NCI-H345 (cell line): ENCODE measurements at regions not wholly inside any gene's neighbourhood (a gene's known extent, or its start where the extent isn't known, plus 50 kb on each side); places are given as distances from the start of the nearest gene placed in this dataset.
A peak's percentile ranks its signal among the peaks of the same experiment; 100 is the strongest.

Source experiments
- DNase-seq: peaks from one replicate; lab custom pipeline; 2025; lab: John Stamatoyannopoulos, UW

DNA sequence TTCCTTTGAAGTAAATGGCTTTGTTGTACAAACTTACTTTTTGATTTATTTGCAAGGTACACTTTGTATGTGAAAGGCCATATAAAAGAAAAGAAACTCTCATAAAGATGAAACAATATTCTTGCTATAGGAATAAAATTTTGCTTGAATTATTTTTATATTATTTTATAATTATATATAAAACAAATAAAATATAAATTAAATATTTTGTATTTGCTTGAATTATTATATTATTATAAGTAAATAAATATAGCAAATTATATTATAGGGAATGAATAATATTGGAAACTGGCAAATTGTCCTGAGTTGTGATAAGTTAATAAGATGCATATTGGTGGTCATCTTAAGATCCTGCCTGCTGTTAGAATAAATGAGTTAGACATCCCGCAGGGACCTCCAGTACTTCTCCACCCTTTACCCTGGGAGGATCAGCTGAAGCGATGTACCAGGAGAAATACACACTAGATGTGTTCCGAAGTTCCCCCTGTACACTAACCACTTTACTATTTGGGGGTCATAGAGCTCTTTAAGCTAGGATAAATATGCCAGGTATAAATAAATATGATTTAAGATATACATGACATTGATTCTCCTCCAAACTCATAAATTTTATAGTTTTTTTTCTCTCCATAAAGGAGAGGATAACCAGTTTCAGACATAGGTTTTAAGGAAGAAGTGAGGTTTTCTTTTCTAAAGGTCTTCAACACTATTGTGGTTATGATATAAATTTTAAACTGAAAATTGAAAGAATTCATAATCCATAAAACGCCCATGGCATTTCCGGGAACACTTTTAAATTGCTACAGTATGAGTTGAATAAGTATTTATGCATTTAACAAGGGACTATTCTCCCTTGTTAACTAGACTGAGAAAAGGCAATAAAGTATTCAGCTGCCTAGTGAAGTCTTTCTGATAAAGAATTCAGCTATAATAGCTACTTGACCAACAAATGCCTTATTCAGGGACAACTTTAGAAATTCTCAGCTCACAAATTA is 486.3 kb upstream of the MARCKS start:
- no peak for DNase-seq

GRCh38 chr6:113375466-113375865 is 481.7 kb upstream of the MARCKS start:
- DNase-seq: peak; percentile 32

- no peak for DNase-seq
Observed at GRCh38 chr6:113375950-113376846, 480.9 kb upstream of the MARCKS start.

DNA sequence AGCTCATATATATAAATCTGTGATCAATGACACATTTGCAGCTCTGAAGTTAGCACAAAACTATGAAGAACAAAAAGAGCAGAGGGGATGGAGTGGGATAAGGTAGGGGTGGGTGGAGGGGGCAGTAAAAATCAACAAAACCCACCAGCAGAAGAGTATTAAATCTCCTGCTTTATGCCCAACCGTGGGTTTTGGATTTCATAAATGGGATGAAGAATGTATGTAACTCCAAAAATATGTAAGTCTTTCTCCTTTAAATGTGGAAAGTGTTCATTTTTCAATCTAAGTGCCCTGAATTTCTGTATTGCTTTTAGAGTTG is 480.3 kb upstream of the MARCKS start:
- DNase-seq: no peak

- no peak for DNase-seq
Observed at GRCh38 chr6:113377362-113377942, 479.7 kb upstream of the MARCKS start.

DNA sequence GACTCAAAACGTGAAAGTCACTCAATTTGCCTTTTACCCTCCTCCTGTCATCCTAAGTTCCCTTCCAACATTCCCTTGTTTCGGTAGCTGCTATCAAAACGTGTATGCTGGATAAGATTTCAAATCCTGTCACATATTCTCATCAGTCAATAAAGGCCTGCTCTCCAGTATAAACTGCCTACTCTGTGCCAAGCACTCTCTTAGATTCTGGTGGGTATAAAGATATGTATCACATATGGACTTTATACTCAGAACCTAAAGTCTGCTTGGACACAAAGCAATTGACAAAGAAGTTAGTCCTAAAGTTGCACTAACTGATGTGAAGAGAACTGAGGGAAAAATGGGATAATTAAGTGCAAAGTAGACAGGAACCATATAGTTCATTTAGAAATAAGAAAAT is 476.6 kb upstream of the MARCKS start:
- DNase-seq: no peak

DNA sequence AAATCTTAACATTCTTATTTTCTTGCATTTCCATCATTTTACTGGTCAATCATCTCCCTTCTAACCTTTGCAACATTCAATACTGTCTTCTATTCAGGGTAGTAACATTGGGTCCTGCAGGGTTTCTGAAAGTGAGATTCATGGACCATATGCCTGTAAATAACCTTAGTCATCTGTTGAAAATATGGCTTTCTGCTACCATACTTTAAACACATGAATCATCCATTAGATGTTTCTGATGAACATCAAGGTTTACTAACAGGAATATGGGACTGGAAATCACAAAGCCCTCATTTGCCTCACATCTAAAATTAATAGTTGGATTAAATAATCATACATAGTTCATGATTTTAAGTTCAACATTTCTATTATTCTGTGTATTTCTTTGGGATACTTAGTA is 475.9 kb upstream of the MARCKS start:
- DNase-seq: no peak

- peak; percentile 63 for DNase-seq
Observed at GRCh38 chr6:113381959-113382358, 475.2 kb upstream of the MARCKS start.

DNA sequence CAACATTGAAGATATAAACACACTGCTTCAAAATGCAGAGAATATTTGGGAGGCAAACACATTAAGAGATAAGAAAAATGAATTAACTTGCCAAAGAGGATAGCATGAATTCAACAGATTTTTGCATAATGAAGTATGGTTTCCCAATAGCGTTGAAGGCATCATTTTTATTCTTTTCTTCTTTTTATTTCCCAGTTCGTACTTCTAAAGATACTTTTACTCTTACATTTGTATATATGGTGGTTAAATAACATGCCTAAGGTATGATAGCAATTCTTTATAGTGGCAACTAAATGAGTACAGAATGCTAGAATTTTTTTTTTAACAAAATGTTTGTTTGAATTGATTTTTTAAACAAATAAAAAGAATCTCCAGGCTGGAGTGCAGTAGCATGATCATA is 473.4 kb upstream of the MARCKS start:
- no peak for DNase-seq

DNA sequence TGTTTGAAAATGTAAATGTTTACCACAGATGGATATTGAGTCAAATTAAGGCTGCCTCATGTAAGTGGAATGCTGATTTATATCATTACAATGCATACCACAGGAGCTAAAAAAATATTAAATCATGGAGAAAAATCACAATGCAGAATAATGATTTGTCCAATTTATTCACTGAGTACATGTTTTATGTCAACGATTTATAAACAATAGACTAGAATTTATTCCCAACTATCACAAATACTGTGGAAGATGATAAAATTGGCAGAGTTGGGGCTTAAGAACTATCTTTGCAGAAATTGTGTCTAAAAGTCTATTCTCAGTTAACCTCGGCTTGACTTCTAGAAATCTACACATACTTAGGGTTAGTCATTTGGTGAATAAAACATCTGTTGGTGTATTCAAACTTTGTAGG is 472.1 kb upstream of the MARCKS start:
- no peak for DNase-seq

DNA sequence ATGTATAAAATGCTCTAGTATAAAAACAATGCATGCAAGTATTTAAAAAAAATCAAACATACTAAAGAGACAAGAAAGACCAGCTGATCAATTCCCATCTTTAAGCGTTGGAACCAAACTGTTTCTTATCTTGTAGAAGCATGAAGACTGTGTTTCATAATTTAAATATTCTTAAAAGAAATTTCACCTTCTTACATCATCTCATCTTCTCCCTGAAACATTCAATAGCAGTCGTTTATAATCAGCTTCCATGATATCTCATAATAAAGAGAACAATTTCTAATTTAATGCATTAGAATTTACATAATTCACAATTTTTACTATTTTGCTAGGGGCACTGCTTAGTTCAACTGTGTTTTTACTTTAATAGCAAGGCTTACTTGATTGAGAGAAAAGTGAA is 468.1 kb upstream of the MARCKS start:
- DNase-seq: no peak

GRCh38 chr6:113392551-113393055 is 464.5 kb upstream of the MARCKS start:
- no peak for DNase-seq

DNA sequence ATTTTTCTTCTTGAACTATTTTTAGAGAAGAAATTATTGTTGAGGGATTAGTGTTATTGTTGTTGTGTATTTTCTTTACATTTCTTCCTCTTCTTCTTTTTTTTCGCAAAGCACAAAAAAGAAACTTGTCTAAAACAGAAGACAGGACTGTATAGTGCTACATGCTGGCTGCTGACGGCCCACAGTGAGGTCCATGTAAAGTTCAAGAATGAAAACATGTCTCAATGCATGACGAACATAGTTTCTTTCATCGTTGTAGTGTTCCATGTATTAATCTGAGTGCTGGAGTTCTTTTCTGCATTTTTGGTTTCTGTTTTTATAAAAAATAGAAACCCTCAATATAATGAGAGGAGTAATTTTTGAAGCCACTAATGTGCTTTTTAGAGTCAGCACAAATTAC is 462.9 kb upstream of the MARCKS start:
- DNase-seq: no peak

GRCh38 chr6:113394729-113395128 is 462.4 kb upstream of the MARCKS start:
- no peak for DNase-seq

DNA sequence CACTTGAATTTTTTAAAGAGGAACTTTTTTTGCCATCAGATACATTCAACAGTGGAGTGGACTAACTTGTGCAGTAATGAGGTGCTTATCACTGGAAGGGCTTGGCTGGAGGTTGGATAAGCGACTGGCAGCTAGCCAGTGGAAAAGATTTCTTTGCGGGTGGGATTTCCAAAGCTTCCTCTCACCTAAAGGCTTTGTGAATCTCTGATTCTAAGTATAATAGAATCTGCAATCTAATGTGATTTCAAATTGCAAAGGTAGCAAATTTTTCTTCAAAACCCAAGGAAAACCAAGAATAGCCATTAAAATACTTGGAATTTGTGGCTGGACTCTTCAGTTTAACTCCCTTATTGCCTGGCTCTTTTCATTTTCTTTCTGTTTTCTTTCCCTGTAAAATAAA is 460.4 kb upstream of the MARCKS start:
- no peak for DNase-seq

GRCh38 chr6:113397236-113397635 is 459.9 kb upstream of the MARCKS start:
- DNase-seq: no peak

- DNase-seq: no peak
Observed at GRCh38 chr6:113401231-113401630, 455.9 kb upstream of the MARCKS start.

DNA sequence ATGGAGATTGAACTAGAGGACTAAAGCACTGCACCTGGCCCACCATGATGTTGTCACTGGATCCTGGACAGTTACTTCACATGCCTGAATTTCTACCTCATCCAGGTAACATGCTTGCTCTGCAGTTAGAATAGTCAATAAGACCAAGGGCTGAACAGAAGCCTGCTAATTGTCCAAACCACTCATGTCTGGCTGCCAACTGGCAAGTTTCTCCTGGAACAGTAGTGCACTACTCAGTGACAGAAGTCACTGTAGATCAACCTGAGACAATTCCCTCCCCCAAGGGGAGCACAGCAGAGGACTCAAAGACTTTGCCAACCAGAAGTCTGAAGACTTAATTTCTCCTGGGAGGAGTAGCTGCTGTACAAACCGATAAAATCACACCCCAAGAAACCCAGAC is 454.6 kb upstream of the MARCKS start:
- peak; percentile 28 for DNase-seq

DNA sequence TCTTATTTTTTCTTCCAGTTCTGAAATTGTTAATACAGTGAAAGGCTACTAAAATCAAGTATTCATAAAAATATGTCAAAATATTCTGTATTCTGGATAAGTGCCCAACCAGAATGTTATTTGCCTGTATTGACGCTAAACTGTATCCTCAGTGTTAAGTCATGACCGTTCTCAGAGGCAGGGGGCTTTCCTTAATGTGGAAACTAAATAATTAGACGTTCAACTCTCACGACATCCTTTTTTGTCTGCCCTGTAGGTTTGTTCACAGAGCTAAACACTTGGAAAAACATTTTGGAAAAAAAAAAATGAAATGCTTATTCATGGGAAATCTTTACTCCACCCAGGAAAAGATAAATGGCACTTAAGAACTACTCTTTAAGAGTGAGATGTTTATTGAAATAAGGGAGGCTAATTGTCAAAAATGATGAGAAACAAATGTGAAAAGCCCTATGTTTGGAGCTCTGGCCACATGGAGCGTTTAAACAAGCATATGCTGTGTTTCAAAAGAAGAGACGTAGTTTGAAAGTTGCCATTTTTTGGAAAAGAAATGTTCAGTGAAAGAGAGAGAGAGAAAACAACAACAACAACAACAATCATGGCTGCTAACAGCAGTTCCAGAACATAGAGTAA is 453.1 kb upstream of the MARCKS start:
- DNase-seq: no peak

DNA sequence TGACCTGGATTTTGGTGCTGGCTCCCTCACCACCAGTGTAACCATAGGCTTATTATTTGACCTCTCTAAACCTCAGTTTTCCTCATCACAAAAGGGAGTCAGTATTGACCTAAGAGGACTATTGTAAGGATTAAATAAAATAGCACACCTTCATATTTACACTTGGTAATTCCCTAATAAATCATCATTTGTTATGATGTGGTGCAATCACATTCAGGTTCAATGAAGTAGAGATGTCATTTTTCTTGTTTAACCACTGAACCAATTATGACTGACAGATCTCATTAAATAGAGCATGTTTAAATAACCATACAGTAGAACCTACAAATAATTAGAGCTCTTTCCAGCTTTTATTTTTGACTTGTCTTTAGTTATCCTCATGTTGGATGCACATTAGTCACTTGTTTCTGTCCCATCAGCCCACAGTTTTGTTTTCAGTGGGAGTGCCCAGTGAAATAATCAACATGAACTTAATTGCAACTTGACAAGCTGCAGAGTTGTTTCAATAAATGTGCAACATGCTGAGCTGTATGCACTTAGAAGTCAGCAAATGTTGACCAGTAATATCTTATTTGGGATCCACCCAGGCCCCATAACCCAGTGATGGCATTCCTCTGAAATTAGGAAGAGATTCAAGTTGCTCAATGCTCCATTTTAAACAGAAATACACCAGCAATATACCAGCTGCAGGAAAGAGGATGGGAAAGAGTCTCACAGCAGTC is 451.7 kb upstream of the MARCKS start:
- DNase-seq: no peak

DNA sequence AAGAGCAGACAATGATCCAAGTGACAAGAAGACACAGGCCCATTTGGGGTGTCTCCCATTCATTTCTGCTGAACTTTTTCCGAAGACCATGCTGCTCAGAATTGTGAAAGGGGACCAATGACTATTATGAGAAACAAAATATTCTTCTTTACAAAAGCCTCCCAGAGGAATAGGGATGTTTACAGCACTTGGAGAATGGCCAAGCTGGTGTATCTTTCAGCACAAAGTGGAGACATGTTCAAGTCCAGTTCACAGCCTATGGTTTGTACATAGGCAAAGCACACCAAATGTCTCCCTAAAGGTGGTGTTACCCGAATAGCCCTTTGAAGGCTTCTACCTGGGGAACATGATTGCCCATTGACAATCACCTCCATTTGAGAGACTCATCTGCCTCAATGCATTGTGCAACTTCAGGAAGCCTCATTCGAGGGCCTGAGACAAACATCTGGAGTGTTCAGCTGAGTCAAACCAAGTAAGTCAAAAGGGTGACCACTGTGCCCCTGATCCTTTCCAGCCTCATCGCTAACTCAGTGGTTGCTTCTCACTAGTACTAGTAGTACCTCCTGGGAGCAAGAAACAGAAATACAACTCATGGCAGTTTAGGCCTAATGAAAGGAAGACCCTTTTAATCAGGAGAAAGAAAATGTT is 451.0 kb upstream of the MARCKS start:
- no peak for DNase-seq
